IPS-18a (cell line): ENCODE measurements at regions not wholly inside any gene's neighbourhood (a gene's known extent, or its start where the extent isn't known, plus 50 kb on each side); places are given as distances from the start of the nearest gene placed in this dataset.

ENCODE experiments used
- H3K27ac ChIP-seq: one replicate; pipeline ENCODE4 v1.5.1; 2013; ENCODE audit warnings: low read length
- H3K27me3 ChIP-seq: one replicate; pipeline ENCODE4 v1.6.1; 2013; ENCODE audit warnings: mild to moderate bottlenecking, low read length; ENCODE audit not compliant: control insufficient read depth, insufficient read depth
- H3K36me3 ChIP-seq: one replicate; pipeline ENCODE4 v1.6.1; 2013; ENCODE audit warnings: low read depth, low read length; ENCODE audit not compliant: control insufficient read depth
- H3K4me1 ChIP-seq: one replicate; pipeline ENCODE4 v1.6.1; 2013; ENCODE audit warnings: low read depth, low read length; ENCODE audit not compliant: control insufficient read depth
- H3K4me3 ChIP-seq: one replicate; pipeline ENCODE4 v1.5.1; 2013; ENCODE audit warnings: low read length
- H3K9ac ChIP-seq: one replicate; pipeline ENCODE4 v1.6.1; 2013; ENCODE audit warnings: mild to moderate bottlenecking, low read length, moderate library complexity
- H3K9me3 ChIP-seq: one replicate; pipeline ENCODE4 v1.6.1; 2013; ENCODE audit warnings: low read depth, low read length; ENCODE audit not compliant: control insufficient read depth

- H3K9ac ChIP-seq = no peak overlapping the region
- H3K27ac ChIP-seq = no peak overlapping the region
- no peaks in the 10 kb centered on the region for H3K36me3 ChIP-seq
- no peaks in the 10 kb centered on the region for H3K27me3 ChIP-seq
- no peak overlapping the region for H3K4me3 ChIP-seq
- H3K4me1 ChIP-seq = peaks cover 5% of the 10 kb centered on the region
- no peaks in the 10 kb centered on the region for H3K9me3 ChIP-seq
Measured at GRCh38 chr15:69855258-69856000, 242.3 kb downstream of the TLE3 start.

DNA sequence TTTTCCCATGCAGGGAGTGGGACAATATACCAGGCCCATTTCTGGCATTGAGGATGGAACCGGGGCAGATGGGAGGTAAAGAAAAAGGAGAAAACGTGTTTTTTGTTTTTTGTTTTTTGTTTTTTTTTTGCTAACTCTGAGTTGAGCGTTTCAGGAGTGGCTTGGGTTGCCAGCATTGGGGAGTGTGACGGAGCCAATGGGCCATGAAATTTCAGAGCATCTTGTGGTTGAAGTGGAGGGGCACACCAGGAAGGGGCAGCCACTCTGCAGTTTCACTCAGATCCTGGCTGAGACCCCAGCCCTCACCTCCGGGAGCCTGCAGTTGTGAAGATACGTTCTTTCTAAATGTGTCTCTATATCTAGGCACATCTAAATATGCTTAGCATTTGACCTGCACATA is 240.5 kb downstream of the TLE3 start:
- no peaks in the 10 kb centered on the region for H3K36me3 ChIP-seq
- no peak overlapping the region for H3K27ac ChIP-seq
- no peak overlapping the region for H3K4me3 ChIP-seq
- no peaks in the 10 kb centered on the region for H3K9me3 ChIP-seq
- no peak overlapping the region for H3K9ac ChIP-seq
- peaks cover 5% of the 10 kb centered on the region for H3K4me1 ChIP-seq
- H3K27me3 ChIP-seq = no peaks in the 10 kb centered on the region

DNA sequence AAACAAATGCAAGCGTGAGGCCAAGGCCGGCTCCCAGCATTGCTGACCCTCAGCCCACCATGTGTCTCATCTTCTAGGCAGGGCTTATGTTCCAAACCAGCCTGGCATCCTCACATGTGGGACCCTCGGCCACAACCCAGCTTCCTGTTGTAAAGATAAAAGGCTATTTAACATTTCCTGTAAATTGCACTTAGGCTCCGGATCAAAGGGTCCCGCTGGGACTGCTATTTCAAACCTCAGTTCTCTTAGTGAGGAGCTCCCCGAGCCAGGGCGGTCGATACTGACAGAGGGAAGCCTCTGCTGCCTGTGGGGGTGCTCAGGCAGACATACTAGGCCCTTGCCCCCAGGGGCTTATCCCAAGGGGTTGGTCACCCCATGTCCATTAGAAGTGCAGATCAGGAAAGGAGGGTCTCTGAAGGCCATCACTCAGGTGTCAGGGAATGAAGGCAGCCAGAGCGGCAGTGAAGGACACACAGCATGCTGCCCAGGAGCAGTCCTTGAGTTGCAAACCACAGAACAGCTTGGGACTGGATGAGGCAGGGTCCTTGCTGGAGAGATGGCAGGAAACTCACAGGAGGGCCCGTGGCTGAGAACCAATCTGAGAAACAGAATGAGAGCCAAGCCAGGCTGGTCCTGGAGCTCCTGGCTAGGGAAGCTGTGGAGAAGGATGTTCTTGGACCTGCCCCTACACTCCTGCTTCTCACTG is 239.9 kb downstream of the TLE3 start:
- Histone ChIP-seq H3K36me3 (no peaks in the 10 kb centered on the region), H3K9me3 (no peaks in the 10 kb centered on the region), H3K4me3 (no peak overlapping the region), H3K27me3 (no peaks in the 10 kb centered on the region), H3K9ac (no peak overlapping the region), H3K4me1 (peaks cover 5% of the 10 kb centered on the region), H3K27ac (no peak overlapping the region)

GRCh38 chr15:69858456-69858855 is 239.3 kb downstream of the TLE3 start:
- Histone ChIP-seq H3K4me1 (peaks cover 5% of the 10 kb centered on the region), H3K27ac (no peak overlapping the region), H3K9me3 (no peaks in the 10 kb centered on the region), H3K9ac (no peak overlapping the region), H3K36me3 (no peaks in the 10 kb centered on the region), H3K27me3 (no peaks in the 10 kb centered on the region), H3K4me3 (no peak overlapping the region)

DNA sequence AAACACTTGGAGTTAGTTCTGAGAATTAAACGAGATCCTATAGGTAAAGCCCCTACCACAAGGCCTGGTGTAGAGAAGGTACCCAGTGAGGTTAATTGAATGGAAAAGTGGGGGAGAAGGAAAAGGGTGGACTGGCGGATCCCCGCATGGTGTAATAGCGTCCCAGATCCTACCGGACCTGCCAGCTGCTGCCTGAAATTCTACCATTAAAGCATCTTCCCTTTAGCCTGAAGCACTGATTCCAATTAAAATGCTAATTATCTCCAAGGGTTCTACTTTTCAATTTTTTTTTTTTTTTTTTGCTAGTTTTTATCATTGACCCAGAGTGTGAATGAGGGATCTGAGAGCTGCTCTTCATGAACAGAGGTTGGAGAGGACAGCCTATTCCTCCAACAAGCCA is 237.9 kb downstream of the TLE3 start:
- no peaks in the 10 kb centered on the region for H3K9me3 ChIP-seq
- no peak overlapping the region for H3K9ac ChIP-seq
- H3K4me3 ChIP-seq = no peak overlapping the region
- H3K36me3 ChIP-seq = no peaks in the 10 kb centered on the region
- no peaks in the 10 kb centered on the region for H3K27me3 ChIP-seq
- no peak overlapping the region for H3K27ac ChIP-seq
- peaks cover 5% of the 10 kb centered on the region for H3K4me1 ChIP-seq

DNA sequence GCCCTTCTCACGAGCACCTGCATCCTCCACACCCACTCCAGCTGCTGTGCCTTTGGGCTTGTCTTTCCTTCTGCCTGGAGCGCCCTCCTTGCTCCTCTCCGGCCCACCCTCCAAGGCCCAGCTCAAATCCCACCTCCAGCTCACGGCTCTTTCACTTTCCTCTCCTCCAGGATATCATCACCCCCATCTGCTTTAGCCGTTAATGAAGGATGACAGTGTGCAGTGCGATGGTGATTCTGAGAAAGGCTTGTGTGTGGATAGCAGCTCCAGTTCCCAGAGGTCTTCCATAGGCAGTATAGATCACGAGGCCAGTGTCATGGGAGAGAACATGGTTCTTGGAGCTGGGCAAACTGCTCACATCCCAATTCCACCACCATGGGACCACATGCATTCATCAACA is 237.4 kb downstream of the TLE3 start:
- Histone ChIP-seq H3K9me3 (no peaks in the 10 kb centered on the region), H3K4me3 (no peak overlapping the region), H3K4me1 (peaks cover 2% of the 10 kb centered on the region), H3K27ac (no peak overlapping the region), H3K27me3 (no peaks in the 10 kb centered on the region), H3K36me3 (no peaks in the 10 kb centered on the region), H3K9ac (no peak overlapping the region)

GRCh38 chr15:69860921-69861320 is 236.8 kb downstream of the TLE3 start:
- Histone ChIP-seq H3K27ac (no peak overlapping the region), H3K9me3 (no peaks in the 10 kb centered on the region), H3K4me1 (no peaks in the 10 kb centered on the region), H3K27me3 (no peaks in the 10 kb centered on the region), H3K4me3 (no peak overlapping the region), H3K9ac (no peak overlapping the region), H3K36me3 (no peaks in the 10 kb centered on the region)

DNA sequence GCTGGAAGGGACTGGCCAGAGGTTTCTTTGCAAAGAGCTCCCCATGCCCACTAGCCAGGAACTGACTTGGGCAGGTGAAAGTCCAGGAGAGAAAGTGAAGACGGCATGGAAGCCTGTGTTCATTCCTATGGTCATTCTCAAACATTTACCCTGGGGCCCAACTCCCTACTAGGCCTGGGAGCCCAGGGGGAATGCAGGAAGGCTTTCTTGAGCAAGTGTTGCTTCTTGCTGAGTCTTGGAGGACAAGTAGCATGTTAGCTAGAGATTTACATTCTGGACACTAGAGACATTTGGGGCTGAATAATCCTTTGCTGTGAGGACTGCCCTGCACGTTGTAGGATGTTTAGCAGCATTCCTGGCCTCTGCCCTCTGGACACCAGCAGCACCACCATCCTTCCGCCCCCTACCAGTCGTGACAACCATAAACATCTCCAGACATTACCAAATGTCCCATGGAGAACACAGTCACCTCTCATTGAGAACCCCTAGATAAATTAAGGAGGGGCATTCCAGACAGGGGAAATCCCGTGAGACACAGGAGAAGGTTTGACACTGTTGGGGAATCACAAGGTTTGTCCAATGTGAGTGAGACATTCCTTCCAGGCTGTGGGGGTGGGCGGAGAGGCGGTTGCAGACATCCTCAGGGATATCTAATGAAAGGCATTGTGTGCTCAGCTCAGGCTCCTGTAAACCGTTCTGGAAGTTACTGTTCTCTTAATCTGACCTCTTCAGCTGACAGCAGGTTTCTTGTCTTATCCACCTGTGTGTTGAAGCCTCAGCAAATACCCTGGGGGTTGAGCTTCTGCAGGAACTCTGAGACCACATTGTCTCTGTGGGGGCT is 236.2 kb downstream of the TLE3 start:
- Histone ChIP-seq H3K9ac (no peak overlapping the region), H3K36me3 (no peaks in the 10 kb centered on the region), H3K4me3 (no peak overlapping the region), H3K9me3 (no peaks in the 10 kb centered on the region), H3K4me1 (no peaks in the 10 kb centered on the region), H3K27me3 (no peaks in the 10 kb centered on the region), H3K27ac (no peak overlapping the region)

GRCh38 chr15:69862540-69862939 is 235.2 kb downstream of the TLE3 start:
- Histone ChIP-seq H3K27ac (no peak overlapping the region), H3K36me3 (no peaks in the 10 kb centered on the region), H3K9ac (no peak overlapping the region), H3K4me1 (no peaks in the 10 kb centered on the region), H3K9me3 (no peaks in the 10 kb centered on the region), H3K4me3 (no peak overlapping the region), H3K27me3 (no peaks in the 10 kb centered on the region)

DNA sequence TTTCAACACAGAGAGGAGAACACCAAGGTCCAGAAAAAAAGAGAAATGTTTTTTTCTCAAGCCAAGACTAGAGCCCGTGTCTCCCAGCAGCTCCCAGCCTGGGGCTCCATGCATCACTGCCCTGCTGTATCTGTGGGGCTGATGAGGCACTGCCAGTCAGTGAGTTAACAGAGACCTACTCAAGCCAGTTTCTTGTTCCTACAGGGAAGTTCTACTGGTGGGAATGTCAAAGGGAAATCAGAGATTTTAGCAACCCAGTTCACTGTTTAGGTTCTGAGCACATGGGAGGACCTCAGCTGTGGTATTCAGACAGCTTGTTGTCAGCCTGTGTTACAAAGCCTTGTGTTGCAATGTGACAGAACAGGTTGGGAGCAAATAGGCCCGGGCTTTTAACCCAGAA is 234.3 kb downstream of the TLE3 start:
- H3K27me3 ChIP-seq = no peaks in the 10 kb centered on the region
- no peak overlapping the region for H3K4me3 ChIP-seq
- no peaks in the 10 kb centered on the region for H3K36me3 ChIP-seq
- no peaks in the 10 kb centered on the region for H3K9me3 ChIP-seq
- H3K9ac ChIP-seq = no peak overlapping the region
- H3K4me1 ChIP-seq = no peaks in the 10 kb centered on the region
- H3K27ac ChIP-seq = no peak overlapping the region

DNA sequence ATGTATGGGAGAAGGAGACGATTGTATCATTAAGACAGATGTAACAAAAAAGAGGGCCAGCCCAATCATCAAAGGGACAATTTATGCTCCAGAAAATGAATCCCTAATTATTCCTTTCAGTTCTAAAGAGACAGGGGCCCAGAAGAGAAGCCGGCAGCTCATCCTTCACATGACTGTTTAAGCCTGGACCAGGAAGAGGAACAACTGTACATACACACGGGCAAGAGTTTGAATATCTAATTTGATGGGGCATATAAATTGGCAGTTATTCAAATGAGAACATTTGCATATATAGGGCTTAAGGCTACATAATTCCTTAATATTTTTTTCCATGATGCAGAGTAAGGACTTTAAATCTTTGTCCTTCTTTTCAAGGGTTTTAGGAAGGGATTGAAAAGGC is 232.3 kb downstream of the TLE3 start:
- Histone ChIP-seq H3K36me3 (no peaks in the 10 kb centered on the region), H3K4me3 (no peak overlapping the region), H3K4me1 (no peaks in the 10 kb centered on the region), H3K9me3 (no peaks in the 10 kb centered on the region), H3K27ac (no peak overlapping the region), H3K9ac (no peak overlapping the region), H3K27me3 (no peaks in the 10 kb centered on the region)
